ENCODE measurements at regions not wholly inside any gene's neighbourhood (a gene's known extent, or its start where the extent isn't known, plus 50 kb on each side); places are given as distances from the start of the nearest gene placed in this dataset.

GRCh38 chr2:7193457-7193856 is 276.2 kb downstream of the RNF144A start:
- no peak for TF ChIP-seq EZH2 (IDR thresholded peaks at IDR 0.05; ENCODE audit: insufficient read depth, poor library complexity, severe bottlenecking)
- no peak for TF ChIP-seq EZH2phosphoT487 (IDR thresholded peaks at IDR 0.05; ENCODE audit: insufficient read depth, low read depth)

Data from GM23248 (cell line).